Astrocyte (in vitro differentiated cells and primary cell): ENCODE measurements at regions not wholly inside any gene's neighbourhood (a gene's known extent, or its start where the extent isn't known, plus 50 kb on each side); places are given as distances from the start of the nearest gene placed in this dataset.

Source experiments
- DNase-seq: peaks from one replicate; pipeline ENCODE4 v3.0.0-alpha.2; 2010; ENCODE audit warnings: low read depth
- FAIRE-seq: peaks from 2 replicates; lab custom pipeline; 2011; peaks lifted over from hg19 to GRCh38; lab: Jason Lieb, UNC
- H2AFZ ChIP-seq: 2 replicates; pipeline ENCODE4 v1.6.0; 2012; ENCODE audit warnings: low read depth, low read length, inconsistent platforms
- H3K27ac ChIP-seq: 2 replicates; pipeline ENCODE4 v1.5.1; 2011; ENCODE audit warnings: low read depth, low read length, inconsistent platforms
- H3K27me3 ChIP-seq: 2 replicates; pipeline ENCODE4 v1.6.0; 2011; ENCODE audit warnings: low read length, inconsistent platforms; ENCODE audit not compliant: insufficient read depth
- H3K36me3 ChIP-seq: 2 replicates; pipeline ENCODE4 v1.5.1; 2011; ENCODE audit warnings: low read length, inconsistent platforms; ENCODE audit not compliant: insufficient read depth
- H3K4me1 ChIP-seq: 2 replicates; pipeline ENCODE4 v1.5.1; 2011; ENCODE audit warnings: low read length, inconsistent platforms; ENCODE audit not compliant: insufficient read depth
- H3K4me2 ChIP-seq: 2 replicates; pipeline ENCODE4 v1.6.0; 2012; ENCODE audit warnings: low read length, inconsistent platforms
- H3K4me3 ChIP-seq: 2 replicates; pipeline ENCODE4 v1.5.1; 2011; ENCODE audit warnings: low read depth, mild to moderate bottlenecking, low read length, inconsistent platforms; ENCODE audit not compliant: insufficient read depth
- H3K79me2 ChIP-seq: 2 replicates; pipeline ENCODE4 v1.6.0; 2012; ENCODE audit warnings: mild to moderate bottlenecking, low read length, inconsistent platforms; ENCODE audit not compliant: insufficient read depth
- H3K9ac ChIP-seq: 2 replicates; pipeline ENCODE4 v1.6.0; 2012; ENCODE audit warnings: mild to moderate bottlenecking, low read length, inconsistent platforms
- H3K9me3 ChIP-seq: 2 replicates; pipeline ENCODE4 v1.5.1; 2012; ENCODE audit warnings: low read depth, mild to moderate bottlenecking, low read length, inconsistent platforms; ENCODE audit not compliant: insufficient read depth
- H4K20me1 ChIP-seq: 2 replicates; pipeline ENCODE4 v1.6.0; 2012; ENCODE audit warnings: low read length, inconsistent platforms; ENCODE audit not compliant: insufficient read depth
- H3K27ac Mint-ChIP-seq: one replicate; pipeline ENCODE4 v1.8.0; 2021; ENCODE audit warnings: mild to moderate bottlenecking, mixed read lengths; ENCODE audit not compliant: unreplicated experiment
- H3K27me3 Mint-ChIP-seq: one replicate; pipeline ENCODE4 v1.8.0; 2021; ENCODE audit warnings: low read depth, mixed read lengths; ENCODE audit not compliant: unreplicated experiment
- H3K36me3 Mint-ChIP-seq: one replicate; pipeline ENCODE4 v1.8.0; 2021; ENCODE audit warnings: low read depth, mixed read lengths; ENCODE audit not compliant: unreplicated experiment
- H3K4me1 Mint-ChIP-seq: one replicate; pipeline ENCODE4 v1.8.0; 2021; ENCODE audit warnings: low read depth, mixed read lengths; ENCODE audit not compliant: unreplicated experiment
- H3K4me3 Mint-ChIP-seq: one replicate; pipeline ENCODE4 v1.8.0; 2021; ENCODE audit warnings: mild to moderate bottlenecking, moderate library complexity, mixed read lengths; ENCODE audit not compliant: unreplicated experiment
- H3K9me3 Mint-ChIP-seq: one replicate; pipeline ENCODE4 v1.8.0; 2021; ENCODE audit warnings: mild to moderate bottlenecking, mixed read lengths; ENCODE audit not compliant: unreplicated experiment
- EZH2 ChIP-seq: IDR thresholded peaks from 2 replicates; pipeline ENCODE4 v1.6.1; 2012; ENCODE audit warnings: mild to moderate bottlenecking, low read length, inconsistent platforms; ENCODE audit not compliant: insufficient read depth
- TF ChIP-seq, protein P1 (sequence below): IDR thresholded peaks from 2 replicates; pipeline ENCODE4 v1.5.1; 2011; ENCODE audit warnings: low read depth, mild to moderate bottlenecking, inconsistent platforms, low read length, moderate library complexity; ENCODE audit not compliant: insufficient read depth

DNA sequence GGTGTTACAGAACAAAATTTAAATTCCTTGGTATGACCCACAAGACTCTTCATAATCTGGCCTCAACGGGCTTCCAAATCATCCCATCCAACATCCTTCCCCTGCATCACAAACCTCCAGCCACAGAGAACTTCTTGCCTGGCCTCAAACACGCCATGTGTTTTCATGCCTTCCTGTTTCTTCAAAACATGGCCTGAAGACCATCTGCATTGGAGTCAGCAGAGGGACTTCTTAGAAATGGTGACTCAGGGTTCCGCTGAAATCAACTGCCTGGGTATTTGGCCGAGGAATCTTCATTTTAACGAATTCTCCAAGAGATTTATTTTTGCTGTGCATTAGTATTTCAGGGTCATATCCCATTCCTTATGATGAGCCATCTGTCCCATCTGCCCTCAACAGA lies 138.1 kb upstream of the RAP2B start:
- H3K27ac ChIP-seq, result no peak overlapping the region
- Mint-ChIP-seq H3K27ac (no peak overlapping the region), H3K9me3 (no peaks in the 10 kb centered on the region), H3K4me1 (peaks cover under 1% of the 10 kb centered on the region), H3K27me3 (no peaks in the 10 kb centered on the region), H3K36me3 (no peaks in the 10 kb centered on the region), H3K4me3 (no peak overlapping the region)
- H3K9me3 ChIP-seq, result no peaks in the 10 kb centered on the region
- H2AFZ ChIP-seq, result no peak overlapping the region
- H3K4me1 ChIP-seq, result no peaks in the 10 kb centered on the region
- no peaks in the 10 kb centered on the region for H4K20me1 ChIP-seq
- no peaks in the 10 kb centered on the region for H3K27me3 ChIP-seq
- no peak overlapping the region for H3K4me3 ChIP-seq
- no peak for TF ChIP-seq EZH2
- TF ChIP-seq, protein P1, sequence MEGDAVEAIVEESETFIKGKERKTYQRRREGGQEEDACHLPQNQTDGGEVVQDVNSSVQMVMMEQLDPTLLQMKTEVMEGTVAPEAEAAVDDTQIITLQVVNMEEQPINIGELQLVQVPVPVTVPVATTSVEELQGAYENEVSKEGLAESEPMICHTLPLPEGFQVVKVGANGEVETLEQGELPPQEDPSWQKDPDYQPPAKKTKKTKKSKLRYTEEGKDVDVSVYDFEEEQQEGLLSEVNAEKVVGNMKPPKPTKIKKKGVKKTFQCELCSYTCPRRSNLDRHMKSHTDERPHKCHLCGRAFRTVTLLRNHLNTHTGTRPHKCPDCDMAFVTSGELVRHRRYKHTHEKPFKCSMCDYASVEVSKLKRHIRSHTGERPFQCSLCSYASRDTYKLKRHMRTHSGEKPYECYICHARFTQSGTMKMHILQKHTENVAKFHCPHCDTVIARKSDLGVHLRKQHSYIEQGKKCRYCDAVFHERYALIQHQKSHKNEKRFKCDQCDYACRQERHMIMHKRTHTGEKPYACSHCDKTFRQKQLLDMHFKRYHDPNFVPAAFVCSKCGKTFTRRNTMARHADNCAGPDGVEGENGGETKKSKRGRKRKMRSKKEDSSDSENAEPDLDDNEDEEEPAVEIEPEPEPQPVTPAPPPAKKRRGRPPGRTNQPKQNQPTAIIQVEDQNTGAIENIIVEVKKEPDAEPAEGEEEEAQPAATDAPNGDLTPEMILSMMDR, result no peak
- no peaks in the 10 kb centered on the region for H3K79me2 ChIP-seq
- no peaks in the 10 kb centered on the region for H3K36me3 ChIP-seq
- FAIRE-seq, result no peak
- H3K4me2 ChIP-seq, result no peak overlapping the region
- no peak for DNase-seq
- no peak overlapping the region for H3K9ac ChIP-seq

DNA sequence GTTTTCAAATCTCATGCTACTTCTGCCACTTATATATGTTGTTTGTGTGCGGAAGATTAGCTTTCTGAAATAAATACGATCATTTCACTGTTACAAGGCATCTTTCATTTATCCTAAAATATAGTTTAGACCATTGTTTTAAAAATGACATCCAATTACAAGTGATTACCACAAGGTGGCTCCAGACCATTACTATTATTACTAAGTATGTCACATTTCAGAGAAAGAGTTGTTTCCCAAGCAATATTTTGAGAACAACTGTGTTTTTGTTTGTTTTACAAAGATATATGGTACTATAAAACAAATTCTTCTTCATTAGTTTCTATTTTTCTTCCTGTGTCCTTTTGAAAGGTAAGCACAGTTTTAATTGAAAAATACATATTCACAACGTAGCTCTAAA lies 136.0 kb upstream of the RAP2B start:
- no peaks in the 10 kb centered on the region for H3K27me3 ChIP-seq
- H3K9ac ChIP-seq, result no peak overlapping the region
- no peak overlapping the region for H3K4me3 ChIP-seq
- no peak overlapping the region for H3K27ac ChIP-seq
- Mint-ChIP-seq H3K27me3 (no peaks in the 10 kb centered on the region), H3K9me3 (no peaks in the 10 kb centered on the region), H3K27ac (no peak overlapping the region), H3K36me3 (no peaks in the 10 kb centered on the region), H3K4me1 (peaks cover 8% of the 10 kb centered on the region), H3K4me3 (no peak overlapping the region)
- no peaks in the 10 kb centered on the region for H3K36me3 ChIP-seq
- H2AFZ ChIP-seq, result no peak overlapping the region
- no peaks in the 10 kb centered on the region for H4K20me1 ChIP-seq
- H3K9me3 ChIP-seq, result no peaks in the 10 kb centered on the region
- no peak overlapping the region for H3K4me2 ChIP-seq
- TF ChIP-seq, protein P1, result peak; percentile 61
- no peak for TF ChIP-seq EZH2
- DNase-seq, result peak; percentile 14
- FAIRE-seq, result peak; percentile 60
- H3K4me1 ChIP-seq, result peaks cover 4% of the 10 kb centered on the region
- H3K79me2 ChIP-seq, result no peaks in the 10 kb centered on the region

DNA sequence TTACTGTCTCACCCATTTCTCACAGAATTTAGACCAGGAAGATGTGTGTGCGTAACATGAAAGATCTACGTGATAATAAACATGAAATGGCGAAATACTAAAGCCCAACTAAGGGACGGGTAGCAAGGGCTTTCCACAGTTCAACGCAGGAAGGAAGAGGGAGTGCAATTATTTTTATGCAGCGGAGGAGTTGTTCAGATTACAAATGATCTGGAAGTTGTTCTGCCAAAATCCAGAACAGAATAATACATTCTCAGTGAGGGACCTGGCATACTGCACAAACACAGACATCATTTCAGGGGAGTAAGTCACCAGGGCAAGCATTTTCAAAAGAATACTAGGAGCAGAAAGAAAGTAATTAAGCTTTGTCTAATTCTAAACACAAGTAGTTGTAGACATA lies 133.6 kb upstream of the RAP2B start:
- Histone ChIP-seq H3K27me3 (no peaks in the 10 kb centered on the region), H3K9ac (no peak overlapping the region), H3K79me2 (no peaks in the 10 kb centered on the region), H3K4me2 (peak overlapping the region; percentile 43), H3K9me3 (no peaks in the 10 kb centered on the region), H2AFZ (no peak overlapping the region), H3K4me1 (peaks cover 4% of the 10 kb centered on the region), H3K4me3 (no peak overlapping the region), H3K36me3 (no peaks in the 10 kb centered on the region), H3K27ac (no peak overlapping the region), H4K20me1 (no peaks in the 10 kb centered on the region)
- TF ChIP-seq EZH2, result no peak
- TF ChIP-seq, protein P1, result no peak
- Mint-ChIP-seq H3K4me3 (no peak overlapping the region), H3K27me3 (no peaks in the 10 kb centered on the region), H3K4me1 (peaks cover 8% of the 10 kb centered on the region), H3K9me3 (no peaks in the 10 kb centered on the region), H3K36me3 (no peaks in the 10 kb centered on the region), H3K27ac (no peak overlapping the region)
- FAIRE-seq, result no peak
- DNase-seq, result peak; percentile 34
